ENCODE measurements at regions not wholly inside any gene's neighbourhood (a gene's known extent, or its start where the extent isn't known, plus 50 kb on each side); places are given as distances from the start of the nearest gene placed in this dataset.

- Histone ChIP-seq H3K4me1 (replicated peaks in 1 of 4; ENCODE audit: control insufficient read depth in 3 of 4, insufficient read depth in 4 of 4, low read length in 3 of 4) (peaks cover 0 to 3% (median 1%) of the 10 kb centered on the region in 4 experiments; a peak in 3 of 7 replicates), H3K79me2 (ENCODE audit: control insufficient read depth in 1 of 2, insufficient read depth in 2 of 2, low read length in 2 of 2) (no peaks in the 10 kb centered on the region), H4K8ac (ENCODE audit: extremely low read depth, insufficient read depth, low read length) (no peak overlapping the region), H4K91ac (replicated peaks; ENCODE audit: insufficient read length, low read length) (no peak overlapping the region), H2AK5ac (ENCODE audit: low read depth, low read length) (no peak overlapping the region), H3K14ac (ENCODE audit: insufficient read length) (no peak overlapping the region), H3K9me3 (ENCODE audit: insufficient read depth in 2 of 2, low read depth in 1 of 2, low read length in 1 of 2) (peaks cover 0 to 3% of the 10 kb centered on the region in 2 experiments; a peak in 1 of 4 replicates), H3K9ac (replicated peaks in 1 of 4; ENCODE audit: extremely low read depth in 1 of 4, low read depth in 3 of 4, low read length in 3 of 4) (no peak overlapping the region), H3K18ac (ENCODE audit: extremely low read depth, low read length) (no peak overlapping the region), H4K5ac (ENCODE audit: insufficient read length, low read depth, low read length) (no peak overlapping the region), H3K4ac (replicated peaks; ENCODE audit: insufficient read length, low read depth, low read length) (no peak overlapping the region), H3K56ac (replicated peaks; ENCODE audit: insufficient read length, low read depth, low read length) (no peak overlapping the region), H3K4me2 (ENCODE audit: insufficient read depth in 1 of 2, low read depth in 2 of 2, low read length in 2 of 2) (no peak overlapping the region), H4K20me1 (replicated peaks in 1 of 2; ENCODE audit: control insufficient read depth in 1 of 2, insufficient read depth in 2 of 2, low read length in 2 of 2) (no peaks in the 10 kb centered on the region), H2BK5ac (ENCODE audit: low read depth, low read length) (no peak overlapping the region), H3K27ac (ENCODE audit: low read depth, low read length) (no peak overlapping the region), H3K23ac (ENCODE audit: insufficient read length) (no peak overlapping the region), H2BK20ac (ENCODE audit: low read length) (no peak overlapping the region), H2AFZ (ENCODE audit: low read length) (no peak overlapping the region), H3K36me3 (ENCODE audit: control insufficient read depth in 2 of 4, insufficient read depth in 4 of 4, low read length in 3 of 4) (no peaks in the 10 kb centered on the region), H3K27me3 (replicated peaks in 1 of 4; ENCODE audit: control insufficient read depth in 3 of 4, extremely low read depth in 1 of 4, insufficient read depth in 3 of 4, low read length in 3 of 4) (peaks cover 0 to 1% (median 0%) of the 10 kb centered on the region in 4 experiments; a peak in 1 of 7 replicates), H2BK12ac (ENCODE audit: low read depth, low read length) (no peak overlapping the region), H2BK120ac (replicated peaks; ENCODE audit: low read depth, low read length) (no peak overlapping the region), H3K23me2 (ENCODE audit: low read depth, low read length) (no peaks in the 10 kb centered on the region), H3K79me1 (ENCODE audit: low read depth, low read length) (no peaks in the 10 kb centered on the region), H2BK15ac (ENCODE audit: low read length) (no peak overlapping the region), H3K4me3 (ENCODE audit: extremely low read depth in 1 of 4, insufficient read depth in 2 of 4, low read depth in 3 of 4, low read length in 4 of 4) (no peak overlapping the region)
- 100% methylated on average over 1 of the region's 1 CpG; no CpG with 5 or more reads in 1 of the 2 experiments for WGBS, 2 experiments (ENCODE audit: extremely low coverage in 1 of 2, insufficient coverage in 1 of 2, insufficient read length in 1 of 2, insufficient replicate concordance in 2 of 2, low coverage in 1 of 2, low lambda C conversion rate in 2 of 2, missing lambda C conversion rate in 1 of 2)
- ChIA-PET CTCF (ENCODE audit: partially characterized antibody) (interaction anchor here (1.2 to 14.5 kb wide), 3 partner anchors 9 to 139 kb away, joined by 3 to 235 read pairs (median 3); no protein-coding TSS in a partner anchor), POLR2A (ENCODE audit: partially characterized antibody) (no interaction called here)
- DNase-seq (ENCODE audit: low read depth in 1 of 2, low spot score in 2 of 2) (no peak), FAIRE-seq (no peak)
- TF ChIP-seq RBBP5 (IDR thresholded peaks at IDR 0.05; ENCODE audit: borderline replicate concordance, low read depth, low read length) (no peak), ATF2 (IDR thresholded peaks at IDR 0.05; ENCODE audit: low read length) (no peak), RFX5 (IDR thresholded peaks at IDR 0.05; ENCODE audit: borderline replicate concordance, low read depth, low read length) (no peak), NRF1 (IDR thresholded peaks at IDR 0.05; ENCODE audit: low read depth, low read length) (no peak), CBX8 (IDR thresholded peaks at IDR 0.05; ENCODE audit: borderline replicate concordance, low read depth, low read length) (no peak), ASH2L (IDR thresholded peaks at IDR 0.05; ENCODE audit: low read length) (no peak)
These were observed 240.7 kb downstream of the SEC23A start for GRCh38 chr14:38862366-38862765.

Measured in H1 (cell line).